GM10266 (cell line): ENCODE measurements at regions not wholly inside any gene's neighbourhood (a gene's known extent, or its start where the extent isn't known, plus 50 kb on each side); places are given as distances from the start of the nearest gene placed in this dataset.

Source experiments
- DNase-seq: peaks from one replicate; pipeline ENCODE4 v3.0.0; 2012; ENCODE audit errors: extremely low spot score
- CTCF ChIP-seq: IDR thresholded peaks from 2 replicates; pipeline ENCODE4 v1.5.1; 2012; ENCODE audit warnings: mild to moderate bottlenecking, low read depth; ENCODE audit not compliant: control insufficient read depth, insufficient read depth; ENCODE audit errors: missing control alignments

- TF ChIP-seq CTCF = no peak
- DNase-seq = no peak
Measured at GRCh38 chr6:169960521-169960885, 209.1 kb downstream of the ERMARD start.

GRCh38 chr6:169960003-169960344 lies 208.6 kb downstream of the ERMARD start:
- no peak for DNase-seq
- no peak for TF ChIP-seq CTCF

- no peak for TF ChIP-seq CTCF
- no peak for DNase-seq
Measured at GRCh38 chr6:169959136-169960002, 207.9 kb downstream of the ERMARD start.

- no peak for TF ChIP-seq CTCF
- no peak for DNase-seq
Measured at GRCh38 chr6:169958510-169958909, 207.1 kb downstream of the ERMARD start.

- no peak for TF ChIP-seq CTCF
- DNase-seq = no peak
Measured at GRCh38 chr6:169957351-169957963, 206.0 kb downstream of the ERMARD start.

GRCh38 chr6:169956580-169956979 lies 205.2 kb downstream of the ERMARD start:
- TF ChIP-seq CTCF = no peak
- no peak for DNase-seq
